G401.6 (cell line): ENCODE measurements at regions not wholly inside any gene's neighbourhood (a gene's known extent, or its start where the extent isn't known, plus 50 kb on each side); places are given as distances from the start of the nearest gene placed in this dataset.
"Not testable (repeated sequence)": the region's sequence is repeated elsewhere in the genome, so short reads cannot be mapped to it uniquely, and the experiment has no call there.

Experiments
- FAIRE-seq: peaks from 2 replicates; lab custom pipeline; 2012; peaks lifted over from hg19 to GRCh38; lab: Jason Lieb, UNC

DNA sequence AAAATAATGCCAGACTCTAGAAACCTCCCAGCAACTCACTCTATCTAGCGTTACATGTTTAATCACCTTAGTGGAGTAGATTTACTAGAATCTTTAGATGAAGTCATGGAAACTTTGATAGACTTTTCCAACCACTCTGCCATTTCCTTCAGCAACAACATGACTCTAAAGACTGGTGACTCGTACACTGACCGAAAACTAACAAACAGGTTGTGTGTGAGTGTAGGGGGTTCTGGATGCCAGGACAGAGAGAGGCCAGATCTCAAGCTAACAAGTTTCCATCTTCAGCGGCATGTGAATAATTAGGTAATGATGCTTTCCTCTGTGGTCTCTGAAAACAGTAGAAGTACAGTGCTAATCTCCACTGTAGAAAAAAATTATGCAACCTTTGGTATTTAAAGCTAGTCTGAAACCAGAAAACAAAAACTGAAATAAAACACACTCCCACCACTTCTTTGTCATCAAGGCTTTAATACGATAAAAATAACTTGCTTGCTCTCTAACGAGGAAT lies 286.4 kb downstream of the PRDM5 start:
- no peak for FAIRE-seq

DNA sequence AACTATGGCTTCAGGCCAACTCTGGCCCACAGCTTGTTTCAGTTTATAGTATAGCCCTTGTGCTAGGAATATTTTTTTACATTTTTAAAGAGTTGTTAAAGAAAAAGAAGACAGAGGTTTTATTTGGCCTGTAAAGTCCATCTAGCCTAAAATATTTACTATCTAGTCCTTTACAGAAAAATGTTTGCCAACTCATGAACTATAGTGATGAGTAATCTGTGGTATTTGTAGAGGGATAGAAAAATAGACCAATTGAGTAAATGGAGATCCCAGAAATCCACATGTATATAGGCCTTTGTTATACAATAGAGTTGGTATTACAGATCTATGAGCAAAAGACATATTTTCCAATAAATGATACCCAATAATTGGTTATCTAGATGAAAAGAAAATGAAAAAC lies 288.7 kb downstream of the PRDM5 start:
- FAIRE-seq = no peak

DNA sequence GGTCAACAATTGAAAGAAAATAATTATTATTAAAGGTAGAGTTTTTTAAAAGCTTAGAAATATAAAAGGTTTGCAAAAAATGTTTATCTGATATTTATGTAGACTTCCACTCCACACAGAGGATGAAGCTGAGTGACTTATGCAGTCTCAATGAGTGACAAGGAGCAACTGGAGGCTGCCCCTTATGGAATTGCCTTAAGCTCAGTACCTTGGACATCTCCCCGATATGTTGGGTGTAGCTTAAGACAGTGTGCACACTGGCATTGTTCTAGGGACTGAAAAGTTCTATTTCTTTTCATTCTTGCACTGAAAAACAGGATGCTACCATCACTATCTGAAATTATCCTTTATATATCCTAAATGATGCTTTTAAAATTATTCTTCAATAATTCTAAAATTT lies 292.1 kb downstream of the PRDM5 start:
- no peak for FAIRE-seq

DNA sequence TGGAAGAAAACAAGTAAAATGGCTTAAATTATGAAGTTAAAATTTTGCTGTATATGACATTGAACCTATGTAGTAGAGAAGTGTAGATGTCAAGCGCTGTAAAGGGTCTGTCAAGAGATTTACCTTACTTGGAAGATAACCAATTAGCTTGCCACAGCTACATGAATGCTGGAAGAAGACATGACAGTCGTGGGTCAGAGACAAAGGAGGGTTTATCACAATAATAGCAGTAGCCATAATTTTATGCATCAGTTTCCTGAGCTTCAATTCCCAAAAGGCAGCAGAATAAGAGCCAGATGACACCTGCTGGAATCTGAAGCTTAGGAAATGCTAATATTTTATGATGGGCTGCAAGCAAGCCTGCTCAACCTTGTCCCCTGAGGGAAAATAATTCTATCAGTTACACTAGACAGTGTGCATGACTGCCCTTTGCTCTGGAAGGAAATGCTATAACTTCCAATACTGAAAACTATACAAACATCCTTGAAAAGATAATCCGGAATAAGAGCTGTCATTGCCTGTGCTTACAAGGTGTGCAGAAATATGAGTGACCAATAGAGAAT lies 292.9 kb downstream of the PRDM5 start:
- FAIRE-seq = no peak

DNA sequence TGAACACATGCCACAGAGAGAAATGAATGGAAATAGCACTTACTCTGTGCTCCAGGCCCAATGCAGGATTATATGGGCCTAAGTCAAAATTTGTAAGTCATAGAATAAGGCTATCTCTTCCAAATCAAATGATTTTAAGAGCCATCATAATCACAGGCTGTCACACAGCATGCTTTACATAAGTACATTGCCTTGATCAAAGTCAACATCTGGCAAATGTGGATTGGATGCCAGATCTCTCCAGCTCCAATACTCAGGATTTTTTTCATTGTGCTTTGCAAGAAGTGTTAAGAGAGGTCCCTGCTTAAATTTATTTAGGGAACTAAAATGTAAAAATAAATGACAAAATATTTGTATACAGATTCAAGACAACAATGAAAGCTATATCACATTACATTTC lies 299.9 kb downstream of the PRDM5 start:
- no peak for FAIRE-seq

DNA sequence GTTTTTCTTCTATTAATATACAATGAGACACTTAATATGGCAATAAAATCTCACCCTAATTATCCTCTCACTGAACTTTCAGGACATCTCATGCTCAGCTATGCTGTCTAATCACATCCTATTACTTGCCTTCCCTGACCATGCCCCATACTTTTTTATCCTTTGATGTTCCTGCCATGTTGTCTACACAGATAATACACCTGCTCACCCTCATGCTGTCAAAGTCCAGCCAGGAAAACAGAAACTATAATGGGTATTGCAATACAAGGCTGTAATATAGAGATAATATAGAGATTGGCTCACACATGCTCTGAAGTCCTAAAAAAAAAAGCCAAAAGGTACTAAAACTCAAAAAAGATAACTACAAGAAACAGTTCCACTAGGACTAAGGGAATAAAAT lies 305.4 kb downstream of the PRDM5 start:
- FAIRE-seq = no peak

DNA sequence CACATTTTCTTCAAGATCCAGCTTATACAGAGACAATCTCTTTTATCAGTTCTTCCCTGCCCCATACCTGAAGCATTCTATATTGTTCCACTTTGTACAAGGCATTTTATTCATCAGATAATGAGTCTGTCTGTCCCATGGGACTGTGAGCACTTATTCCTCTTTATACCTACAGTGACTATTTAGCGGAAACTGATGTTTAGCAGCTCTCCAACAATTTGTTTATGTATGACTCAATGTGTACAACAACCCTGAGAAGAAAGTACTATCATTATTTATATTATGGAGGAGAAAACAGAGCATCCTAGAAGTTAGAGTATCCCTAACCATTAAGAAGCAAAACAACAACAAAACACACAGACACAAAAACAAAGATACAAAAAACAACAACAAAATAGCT lies 306.5 kb downstream of the PRDM5 start:
- FAIRE-seq = no peak

DNA sequence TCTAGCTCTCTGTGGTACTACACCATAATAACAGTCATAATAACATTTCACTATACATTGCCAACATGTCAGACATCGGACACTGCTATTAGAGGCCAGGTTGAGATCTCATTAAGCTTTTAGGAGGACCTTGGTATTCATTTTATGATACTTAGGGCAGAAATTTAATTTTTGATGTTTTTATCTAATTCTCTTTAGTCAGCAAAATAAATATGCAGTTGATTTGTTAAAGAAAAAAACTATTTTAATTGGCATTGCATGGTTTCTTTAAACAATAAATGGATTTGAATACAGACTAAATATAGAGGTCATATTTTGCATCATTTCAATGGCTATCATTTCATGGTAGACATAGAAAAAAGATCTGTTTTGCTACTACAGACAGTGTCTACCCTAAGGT lies 308.7 kb downstream of the PRDM5 start:
- no peak for FAIRE-seq

DNA sequence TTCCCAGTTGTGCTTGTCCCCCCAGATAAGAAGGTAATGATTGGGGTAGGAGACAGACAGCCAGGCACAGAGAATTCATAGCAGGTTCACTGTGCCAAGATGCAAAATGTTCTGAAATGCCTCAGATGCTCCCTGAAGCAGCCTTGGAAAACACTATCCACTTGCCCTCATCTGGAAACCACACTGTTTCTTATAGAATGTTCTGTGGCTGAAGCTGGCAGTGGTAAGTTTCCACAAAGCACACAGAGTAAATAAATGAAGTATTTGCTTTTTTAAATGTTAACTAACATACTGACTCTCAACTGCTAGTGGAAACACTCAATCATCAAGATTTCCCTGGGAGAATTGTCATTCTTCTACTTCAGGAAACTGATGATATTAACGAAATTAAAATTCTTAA lies 311.4 kb downstream of the PRDM5 start:
- no peak for FAIRE-seq

DNA sequence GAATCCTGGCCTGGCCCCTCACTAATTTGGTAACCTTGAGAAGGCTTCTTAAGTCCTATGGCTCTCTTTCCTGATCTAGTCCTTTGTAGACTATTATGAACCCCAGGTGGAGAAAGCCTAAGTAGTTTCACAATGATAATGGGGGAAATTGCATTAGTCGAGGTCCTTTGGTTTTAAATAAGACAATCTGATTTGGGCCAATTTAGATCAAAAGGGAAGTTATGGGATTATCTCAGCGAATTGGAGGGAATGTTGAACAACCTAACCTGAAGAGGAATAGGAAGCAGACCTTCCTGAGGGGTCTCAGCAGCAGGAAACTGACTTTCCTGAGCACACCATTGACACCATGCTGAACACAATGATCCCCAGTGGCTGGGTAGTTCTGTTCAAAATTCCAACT lies 331.5 kb downstream of the PRDM5 start:
- FAIRE-seq = no peak

DNA sequence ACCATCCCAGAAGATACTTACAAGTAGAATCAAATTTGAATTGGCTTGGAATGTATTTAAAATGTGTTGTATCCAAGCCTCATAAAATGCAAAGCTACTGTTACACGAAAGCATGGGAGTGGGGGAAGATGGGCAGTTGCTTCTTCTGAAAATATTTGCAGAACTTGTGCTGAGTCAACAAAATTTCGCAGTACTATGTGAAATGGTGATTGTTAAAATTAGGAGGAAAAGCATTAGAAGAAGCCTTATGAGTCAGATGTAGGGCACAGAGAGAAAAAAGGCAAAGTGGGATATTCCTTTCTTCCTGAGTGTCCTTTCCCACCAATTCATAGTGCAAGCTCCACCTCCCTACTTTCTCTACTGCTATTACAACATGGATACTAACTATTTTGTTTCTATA lies 332.7 kb downstream of the PRDM5 start:
- no peak for FAIRE-seq

DNA sequence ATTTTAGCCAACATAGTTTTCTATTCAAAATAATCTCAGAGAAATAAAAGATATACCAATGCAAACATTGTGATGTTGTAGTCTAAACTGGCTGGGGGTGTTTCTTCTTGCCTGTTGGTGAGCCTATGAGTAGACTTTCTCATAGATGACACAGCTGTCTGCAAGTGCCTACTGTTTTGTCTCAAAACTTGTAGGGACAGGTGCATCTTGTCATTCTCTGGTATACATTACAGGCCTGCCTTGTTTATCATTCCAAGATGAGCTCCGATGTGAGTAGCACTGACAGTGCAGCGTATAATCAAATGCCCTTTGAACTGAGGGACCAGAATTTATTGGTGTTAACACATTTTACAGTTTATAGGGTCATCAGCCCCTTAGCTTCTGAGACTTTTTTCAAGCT lies 353.8 kb downstream of the PRDM5 start:
- no peak for FAIRE-seq

DNA sequence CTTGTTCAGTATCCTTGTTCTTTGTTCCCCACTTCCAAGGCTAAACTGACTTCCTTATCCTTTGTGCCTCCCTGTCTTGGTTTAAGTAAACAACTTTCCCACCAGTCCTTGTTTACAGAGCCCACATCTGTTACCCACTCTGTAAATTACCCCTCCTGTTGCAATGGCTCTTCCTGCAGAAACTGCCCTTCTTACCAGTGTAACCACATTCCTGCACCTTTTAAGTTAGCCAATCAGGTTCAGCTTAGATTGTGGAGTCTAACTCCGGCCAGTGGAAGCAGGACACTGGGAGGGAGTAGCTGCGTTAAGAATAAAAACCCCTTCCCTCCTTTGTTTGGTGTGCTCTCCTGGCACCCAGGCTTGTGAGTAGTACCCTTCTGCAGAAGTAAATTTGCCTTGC lies 360.9 kb downstream of the PRDM5 start:
- no peak for FAIRE-seq

DNA sequence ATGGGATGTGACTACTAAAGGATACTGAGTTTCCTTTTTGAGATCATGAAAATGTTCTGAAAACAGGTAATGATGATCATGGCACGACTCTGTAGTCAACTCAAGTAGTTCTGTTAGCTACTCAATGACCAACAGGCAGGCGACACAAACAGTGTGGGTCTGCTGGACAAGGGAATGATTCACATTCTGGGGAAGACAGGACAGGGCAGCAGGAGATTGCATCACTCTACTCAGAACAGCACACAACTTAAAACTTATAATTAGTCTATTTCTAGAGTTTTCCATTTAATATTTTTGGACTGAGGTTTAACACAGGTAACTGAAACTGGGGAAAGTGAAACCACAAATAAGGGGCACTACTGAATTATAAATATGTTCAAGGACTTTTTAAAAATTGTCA lies 365.2 kb downstream of the PRDM5 start:
- FAIRE-seq = no peak

DNA sequence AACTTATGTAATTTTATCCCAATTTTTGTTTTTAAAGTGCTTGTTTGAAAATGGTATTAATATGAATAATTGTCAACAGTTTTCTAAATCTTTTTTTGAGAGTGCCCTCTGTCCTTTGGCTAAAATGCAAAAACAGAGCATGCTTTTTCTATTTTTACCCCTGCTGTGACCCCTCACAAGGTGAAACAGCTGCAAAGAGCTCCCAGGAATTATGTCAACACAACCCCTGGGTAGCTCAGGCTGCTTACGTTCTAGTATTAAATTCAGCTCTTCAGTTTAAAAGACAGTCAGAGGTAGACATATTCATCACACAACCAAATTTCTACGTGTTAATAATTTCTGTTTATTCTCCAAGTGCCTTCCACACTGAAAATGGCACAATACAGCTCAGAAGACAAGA lies 367.5 kb downstream of the PRDM5 start:
- no peak for FAIRE-seq

DNA sequence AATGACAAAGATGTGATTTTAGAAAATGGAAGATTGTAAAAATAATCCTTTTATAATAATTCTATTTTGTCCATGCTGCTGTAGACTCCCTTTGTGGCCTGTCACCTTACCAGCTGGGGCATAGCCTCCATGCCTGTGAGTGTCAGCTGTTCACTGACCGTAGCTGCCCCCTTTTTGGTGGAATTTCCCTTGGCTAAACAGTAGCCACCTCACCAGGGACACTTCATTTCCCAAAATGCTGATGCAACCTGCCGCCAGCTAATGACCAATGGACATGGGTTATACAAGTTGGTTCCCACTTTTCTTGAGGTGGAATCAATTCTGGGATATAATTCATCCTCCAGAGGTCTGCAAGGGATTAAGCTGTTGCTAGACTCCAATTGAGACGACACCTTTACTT lies 368.4 kb downstream of the PRDM5 start:
- no peak for FAIRE-seq

DNA sequence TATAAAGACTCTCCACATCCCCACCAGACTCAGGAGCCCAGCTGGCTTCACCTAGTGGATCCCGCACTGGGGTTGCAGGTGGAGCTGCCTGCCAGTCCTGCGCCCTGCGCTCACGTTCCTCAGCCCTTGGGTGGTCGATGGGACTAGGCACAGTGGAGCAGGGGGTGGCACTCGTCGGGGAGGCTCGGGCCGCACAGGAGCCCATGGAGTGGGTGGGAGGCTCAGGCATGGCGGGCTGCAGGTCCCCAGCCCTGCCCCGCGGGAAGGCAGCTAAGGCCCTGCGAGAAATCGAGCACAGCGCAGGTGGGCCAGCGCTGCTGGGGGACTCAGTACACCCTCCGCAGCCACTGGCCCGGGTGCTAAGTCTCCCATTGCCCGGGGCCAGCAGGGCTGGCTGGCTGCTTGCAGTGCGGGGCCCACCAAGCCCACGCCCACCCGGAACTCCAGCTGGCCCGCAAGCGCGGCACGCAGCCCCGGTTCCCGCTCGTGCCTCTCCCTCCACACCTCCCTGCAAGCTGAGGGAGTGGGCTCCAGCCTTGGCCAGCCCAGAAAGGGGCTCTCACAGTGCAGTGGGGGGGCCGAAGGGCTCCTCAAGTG lies 371.8 kb downstream of the PRDM5 start:
- FAIRE-seq = not testable (repeated sequence)

DNA sequence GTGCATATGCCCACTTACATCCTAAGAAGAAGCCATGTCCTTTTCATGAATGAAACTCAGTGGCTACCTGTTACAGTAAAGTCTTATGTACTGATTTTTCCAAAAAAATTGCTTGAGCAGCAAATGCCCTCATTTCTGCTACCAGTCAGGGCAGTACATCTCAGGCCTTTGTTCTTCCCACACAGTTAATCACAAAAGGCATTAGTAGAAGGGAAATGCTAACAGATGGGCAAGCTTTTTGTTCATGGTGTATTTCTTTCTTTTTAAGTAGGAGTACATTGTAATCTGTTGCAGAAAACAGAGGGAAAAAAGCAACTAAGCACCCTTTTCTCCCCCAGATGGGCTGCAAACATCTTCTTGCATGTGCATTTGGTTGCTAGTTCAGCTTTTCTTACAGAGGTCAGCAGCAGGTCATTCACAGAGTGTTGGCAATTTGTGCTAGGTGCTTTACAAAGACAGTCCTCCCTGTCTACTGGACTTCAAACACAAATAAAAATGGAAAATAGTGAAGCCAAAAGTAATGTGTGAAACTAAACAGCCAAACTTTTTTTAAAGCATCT lies 373.4 kb downstream of the PRDM5 start:
- no peak for FAIRE-seq

DNA sequence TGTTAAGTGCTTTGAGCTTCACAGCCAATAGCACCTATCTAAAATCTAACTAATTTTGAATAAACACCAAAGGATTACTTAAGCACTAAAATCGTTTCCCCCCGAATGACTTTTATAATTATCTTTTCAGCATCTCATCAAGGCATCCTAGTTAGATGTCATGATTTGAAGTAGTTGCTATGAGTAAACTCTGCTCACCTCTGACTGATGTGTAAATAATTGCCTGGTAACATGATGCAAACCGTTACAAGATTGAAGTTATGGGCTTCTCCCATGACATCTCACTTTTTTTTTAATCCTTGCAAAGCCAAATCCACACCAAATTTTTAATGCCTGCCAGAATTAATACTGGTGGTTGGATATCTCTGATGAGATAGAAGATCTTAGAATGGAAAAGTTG lies 377.1 kb downstream of the PRDM5 start:
- no peak for FAIRE-seq

DNA sequence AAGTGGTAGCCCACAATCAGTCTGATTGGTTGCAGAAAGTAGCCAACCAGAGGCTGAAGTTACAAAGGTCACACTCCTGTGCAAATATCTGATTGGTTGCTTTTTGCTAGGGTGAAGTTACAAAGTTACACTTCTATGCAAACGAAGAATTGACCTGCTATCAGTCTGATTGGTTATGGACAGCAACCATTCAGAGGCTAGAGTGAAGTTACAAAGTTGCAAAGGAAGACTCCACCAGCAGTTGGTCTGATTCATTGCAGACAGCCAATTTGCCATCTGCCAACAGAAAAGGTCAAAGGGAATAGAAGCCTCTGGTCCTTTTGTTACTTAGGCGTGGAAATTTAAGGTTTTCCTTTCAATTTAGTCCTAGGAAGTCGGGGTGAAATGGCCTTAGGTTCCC lies 377.7 kb downstream of the PRDM5 start:
- no peak for FAIRE-seq

DNA sequence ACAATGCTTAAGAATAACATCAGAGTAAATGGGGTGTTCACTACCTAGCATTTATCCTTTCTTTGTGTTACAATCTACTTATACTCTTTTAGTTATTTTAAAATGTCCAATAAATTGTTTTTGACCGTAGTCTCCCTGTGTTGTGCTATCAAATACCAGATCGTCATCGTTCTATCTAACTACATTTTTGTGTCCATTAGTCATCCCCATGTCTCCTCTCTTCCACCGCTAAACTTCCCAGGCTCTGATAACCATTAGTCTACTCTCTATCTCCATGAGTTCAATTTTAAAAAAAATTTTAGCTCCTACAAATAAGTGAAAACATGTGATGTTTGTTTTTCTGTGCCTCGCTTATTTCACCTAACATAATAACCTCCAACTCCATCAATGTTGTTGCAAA lies 381.9 kb downstream of the PRDM5 start:
- FAIRE-seq = no peak

DNA sequence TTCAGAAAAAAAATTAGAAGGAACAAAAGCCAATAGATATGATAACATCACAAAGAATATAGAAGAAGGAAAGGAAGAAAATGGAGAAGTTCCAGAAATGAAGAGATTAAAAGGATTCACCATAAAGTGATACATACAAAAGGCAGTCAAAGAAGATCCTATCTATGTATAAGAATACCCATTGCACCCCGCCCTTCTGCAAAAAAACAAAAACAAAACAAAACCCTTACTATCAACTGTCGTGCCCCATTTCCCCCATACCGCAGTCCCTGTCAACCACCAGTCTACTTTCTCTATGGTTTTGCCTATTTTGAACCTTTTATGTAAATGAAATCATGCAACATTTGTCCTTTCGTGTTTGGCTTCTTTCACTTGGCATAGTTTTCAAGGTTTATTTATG lies 385.6 kb downstream of the PRDM5 start:
- no peak for FAIRE-seq

DNA sequence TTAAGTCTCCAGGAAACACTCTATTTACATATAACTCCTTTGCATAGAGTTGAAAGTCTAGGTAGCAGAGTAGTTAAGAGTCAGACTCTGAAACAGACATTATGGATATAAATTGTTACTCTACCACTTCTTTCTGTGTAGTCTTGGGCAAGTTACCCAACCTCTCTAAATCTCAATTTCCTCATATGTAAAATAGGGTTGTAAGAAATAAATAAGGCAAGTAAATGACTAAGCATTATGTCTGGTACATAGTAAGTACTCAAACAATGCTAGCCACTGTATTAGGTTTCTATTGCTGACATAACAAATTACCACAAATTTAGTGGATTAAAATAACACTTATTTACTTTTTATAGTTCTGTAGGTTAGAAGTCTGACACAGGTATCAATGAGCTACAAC lies 394.1 kb downstream of the PRDM5 start:
- no peak for FAIRE-seq

DNA sequence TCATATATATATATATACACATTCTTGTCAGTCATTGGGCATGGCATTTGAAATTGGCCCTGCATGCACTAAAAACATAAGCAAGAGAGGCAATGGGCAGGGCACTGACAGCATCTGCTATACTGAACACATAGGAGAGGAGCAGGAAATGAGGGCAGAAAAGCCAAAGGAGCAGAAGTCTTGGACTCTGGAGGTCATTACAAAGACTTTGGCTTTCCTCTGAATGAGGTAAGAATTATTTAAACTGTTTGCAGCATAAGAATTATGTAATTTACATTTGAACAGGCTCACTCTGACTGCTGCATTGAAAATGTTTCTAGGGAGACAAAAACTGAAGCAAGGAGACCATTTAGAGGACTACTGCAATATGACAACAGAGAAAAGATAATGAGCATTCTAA lies 396.5 kb downstream of the PRDM5 start:
- no peak for FAIRE-seq
